ENCODE measurements at regions not wholly inside any gene's neighbourhood (a gene's known extent, or its start where the extent isn't known, plus 50 kb on each side); places are given as distances from the start of the nearest gene placed in this dataset.

- no peak for DNase-seq
Observed at GRCh38 chr17:77001487-77001886, 133.3 kb downstream of the MGAT5B start.

GRCh38 chr17:77002103-77003045 is 134.2 kb downstream of the MGAT5B start:
- no peak for DNase-seq

GRCh38 chr17:77003699-77004098 is 135.5 kb downstream of the MGAT5B start:
- no peak for DNase-seq

GRCh38 chr17:77006971-77007649 is 133.7 kb upstream of the SEC14L1 start:
- DNase-seq = no peak

GRCh38 chr17:77009877-77010276 is 130.9 kb upstream of the SEC14L1 start:
- DNase-seq = no peak

GRCh38 chr17:77010667-77011066 is 130.1 kb upstream of the SEC14L1 start:
- no peak for DNase-seq

GRCh38 chr17:77011173-77012011 is 129.4 kb upstream of the SEC14L1 start:
- no peak for DNase-seq

GRCh38 chr17:77018504-77018903 is 122.3 kb upstream of the SEC14L1 start:
- no peak for DNase-seq

- DNase-seq = no peak
Observed at GRCh38 chr17:77019893-77020379, 120.8 kb upstream of the SEC14L1 start.

GRCh38 chr17:77020973-77021372 is 119.8 kb upstream of the SEC14L1 start:
- DNase-seq = no peak

GRCh38 chr17:77022766-77023165 is 118.0 kb upstream of the SEC14L1 start:
- DNase-seq = no peak

GRCh38 chr17:77025781-77026180 is 115.0 kb upstream of the SEC14L1 start:
- no peak for DNase-seq

GRCh38 chr17:77027271-77027889 is 113.4 kb upstream of the SEC14L1 start:
- DNase-seq = no peak

GRCh38 chr17:77028900-77029299 is 111.9 kb upstream of the SEC14L1 start:
- DNase-seq = no peak

GRCh38 chr17:77032929-77033328 is 107.8 kb upstream of the SEC14L1 start:
- DNase-seq = no peak

- no peak for DNase-seq
Observed at GRCh38 chr17:77033892-77034404, 106.8 kb upstream of the SEC14L1 start.

- DNase-seq = no peak
Observed at GRCh38 chr17:77034677-77035424, 105.9 kb upstream of the SEC14L1 start.

GRCh38 chr17:77035526-77035925 is 105.2 kb upstream of the SEC14L1 start:
- DNase-seq = no peak

GRCh38 chr17:77036136-77036840 is 104.5 kb upstream of the SEC14L1 start:
- DNase-seq = no peak

- DNase-seq = no peak
Observed at GRCh38 chr17:77036841-77037381, 103.9 kb upstream of the SEC14L1 start.

Measured in skin of body (tissue), 1 donor.